Fibroblast of lung (primary cell): ENCODE measurements at regions not wholly inside any gene's neighbourhood (a gene's known extent, or its start where the extent isn't known, plus 50 kb on each side); places are given as distances from the start of the nearest gene placed in this dataset.
A peak's percentile ranks its signal among the peaks of the same experiment; 100 is the strongest.

Experiments used
- DNase-seq, 2 donors: peaks; one replicate each; pipeline versions ENCODE4 v3.0.0 to v3.0.0-alpha.2; 2010; ENCODE audit warnings: low read depth in 2 of 2
- H2AFZ ChIP-seq: 2 replicates; pipeline ENCODE4 v1.5.1; 2012; ENCODE audit warnings: low read length, control low read depth, inconsistent platforms
- H3K27ac ChIP-seq: 2 replicates; pipeline ENCODE4 v1.5.1; 2011; ENCODE audit warnings: low read length, control low read depth; ENCODE audit not compliant: insufficient read depth
- H3K27me3 ChIP-seq: 2 replicates; pipeline ENCODE4 v1.5.1; 2011; ENCODE audit warnings: mild to moderate bottlenecking, low read length; ENCODE audit not compliant: control insufficient read depth, insufficient read depth
- H3K36me3 ChIP-seq: 2 replicates; pipeline ENCODE4 v1.5.1; 2011; ENCODE audit warnings: low read length; ENCODE audit not compliant: control insufficient read depth, insufficient read depth
- H3K4me1 ChIP-seq: 2 replicates; pipeline ENCODE4 v1.5.1; 2011; ENCODE audit warnings: low read length; ENCODE audit not compliant: control insufficient read depth, insufficient read depth; ENCODE audit errors: extremely low read depth
- H3K4me2 ChIP-seq: 2 replicates; pipeline ENCODE4 v1.5.1; 2011; ENCODE audit warnings: low read length, control low read depth; ENCODE audit not compliant: insufficient read depth; ENCODE audit errors: extremely low read depth
- H3K4me3 ChIP-seq, 4 experiments: fragments of 200-600 bp in 1 of 4; sonication (generic) in 1 of 4; replicated peaks in 1 of 4; 2 replicates each; pipeline ENCODE4 v1.5.1; 2011 to 2016; ENCODE audit warnings: low read length in 4 of 4, low read depth in 3 of 4, mild to moderate bottlenecking in 3 of 4, control low read depth in 2 of 4, inconsistent platforms in 1 of 4, mixed read lengths in 1 of 4; ENCODE audit not compliant: insufficient read depth in 1 of 4; ENCODE audit errors: control extremely low read depth in 1 of 4
- H3K79me2 ChIP-seq: 2 replicates; pipeline ENCODE4 v1.5.1; 2012; ENCODE audit warnings: mild to moderate bottlenecking, low read length, inconsistent platforms; ENCODE audit not compliant: control insufficient read depth, insufficient read depth
- H3K9ac ChIP-seq: 2 replicates; pipeline ENCODE4 v1.5.1; 2011; ENCODE audit warnings: mild to moderate bottlenecking, low read length, control low read depth; ENCODE audit not compliant: insufficient read depth
- H3K9me3 ChIP-seq: 2 replicates; pipeline ENCODE4 v1.5.1; 2012; ENCODE audit warnings: low read depth, low read length; ENCODE audit not compliant: control insufficient read depth, insufficient read depth
- H4K20me1 ChIP-seq: 2 replicates; pipeline ENCODE4 v1.5.1; 2011; ENCODE audit warnings: low read length; ENCODE audit not compliant: control insufficient read depth, insufficient read depth; ENCODE audit errors: extremely low read depth
- CTCF ChIP-seq, 2 donors: IDR thresholded peaks in 1 of 2; conservative IDR thresholded peaks in 1 of 2; 1 replicate in 1 of 2; 2 replicates in 1 of 2; pipeline ENCODE4 v1.5.1; 2011 to 2012; ENCODE audit warnings: low read length in 2 of 2, control low read depth in 1 of 2, inconsistent platforms in 1 of 2, low read depth in 1 of 2, mild to moderate bottlenecking in 1 of 2
- EZH2 ChIP-seq: IDR thresholded peaks from 2 replicates; pipeline ENCODE4 v1.5.1; 2012; ENCODE audit warnings: low read length, control low read depth, mild to moderate bottlenecking; ENCODE audit errors: missing control alignments

GRCh38 chr20:48426630-48427029 lies 401.2 kb downstream of the PREX1 start:
- H3K4me2 ChIP-seq, result no peak overlapping the region
- no peaks in the 10 kb centered on the region for H3K9me3 ChIP-seq
- no peaks in the 10 kb centered on the region for H3K4me1 ChIP-seq
- DNase-seq, result no peak
- TF ChIP-seq CTCF (conservative IDR thresholded peaks at IDR 0.05 in 1 of 2, IDR thresholded peaks at IDR 0.05 in 1 of 2; ENCODE audit: low read depth in 1 of 2, low read length in 2 of 2) (no peak), EZH2 (no peak)
- no peaks in the 10 kb centered on the region for H3K79me2 ChIP-seq
- H3K27ac ChIP-seq, result no peak overlapping the region
- H4K20me1 ChIP-seq, result no peaks in the 10 kb centered on the region
- no peak overlapping the region for H2AFZ ChIP-seq
- no peaks in the 10 kb centered on the region for H3K36me3 ChIP-seq
- H3K9ac ChIP-seq, result no peak overlapping the region
- no peak overlapping the region for H3K4me3 ChIP-seq
- no peaks in the 10 kb centered on the region for H3K27me3 ChIP-seq

GRCh38 chr20:48425817-48426612 lies 401.8 kb downstream of the PREX1 start:
- H3K4me3 ChIP-seq, result no peak overlapping the region
- H3K79me2 ChIP-seq, result no peaks in the 10 kb centered on the region
- no peaks in the 10 kb centered on the region for H3K36me3 ChIP-seq
- no peaks in the 10 kb centered on the region for H3K9me3 ChIP-seq
- H2AFZ ChIP-seq, result no peak overlapping the region
- DNase-seq, result peak in 1 of 2 donors; percentile 24
- no peak overlapping the region for H3K27ac ChIP-seq
- H3K4me1 ChIP-seq, result no peaks in the 10 kb centered on the region
- no peak for TF ChIP-seq EZH2
- H3K9ac ChIP-seq, result no peak overlapping the region
- no peaks in the 10 kb centered on the region for H3K27me3 ChIP-seq
- no peaks in the 10 kb centered on the region for H4K20me1 ChIP-seq
- H3K4me2 ChIP-seq, result no peak overlapping the region

- Histone ChIP-seq H3K27ac (no peak overlapping the region), H3K9ac (no peak overlapping the region), H3K36me3 (no peaks in the 10 kb centered on the region), H3K4me1 (no peaks in the 10 kb centered on the region), H4K20me1 (no peaks in the 10 kb centered on the region), H3K4me3 (no peak overlapping the region), H3K27me3 (no peaks in the 10 kb centered on the region), H3K79me2 (no peaks in the 10 kb centered on the region), H2AFZ (no peak overlapping the region), H3K4me2 (no peak overlapping the region), H3K9me3 (no peaks in the 10 kb centered on the region)
- DNase-seq, result no peak
- TF ChIP-seq CTCF (conservative IDR thresholded peaks at IDR 0.05 in 1 of 2, IDR thresholded peaks at IDR 0.05 in 1 of 2; ENCODE audit: low read depth in 1 of 2, low read length in 2 of 2) (no peak), EZH2 (no peak)
Measured at GRCh38 chr20:48425321-48425720, 402.5 kb downstream of the PREX1 start.
